ENCODE measurements at regions not wholly inside any gene's neighbourhood (a gene's known extent, or its start where the extent isn't known, plus 50 kb on each side); places are given as distances from the start of the nearest gene placed in this dataset.

DNA sequence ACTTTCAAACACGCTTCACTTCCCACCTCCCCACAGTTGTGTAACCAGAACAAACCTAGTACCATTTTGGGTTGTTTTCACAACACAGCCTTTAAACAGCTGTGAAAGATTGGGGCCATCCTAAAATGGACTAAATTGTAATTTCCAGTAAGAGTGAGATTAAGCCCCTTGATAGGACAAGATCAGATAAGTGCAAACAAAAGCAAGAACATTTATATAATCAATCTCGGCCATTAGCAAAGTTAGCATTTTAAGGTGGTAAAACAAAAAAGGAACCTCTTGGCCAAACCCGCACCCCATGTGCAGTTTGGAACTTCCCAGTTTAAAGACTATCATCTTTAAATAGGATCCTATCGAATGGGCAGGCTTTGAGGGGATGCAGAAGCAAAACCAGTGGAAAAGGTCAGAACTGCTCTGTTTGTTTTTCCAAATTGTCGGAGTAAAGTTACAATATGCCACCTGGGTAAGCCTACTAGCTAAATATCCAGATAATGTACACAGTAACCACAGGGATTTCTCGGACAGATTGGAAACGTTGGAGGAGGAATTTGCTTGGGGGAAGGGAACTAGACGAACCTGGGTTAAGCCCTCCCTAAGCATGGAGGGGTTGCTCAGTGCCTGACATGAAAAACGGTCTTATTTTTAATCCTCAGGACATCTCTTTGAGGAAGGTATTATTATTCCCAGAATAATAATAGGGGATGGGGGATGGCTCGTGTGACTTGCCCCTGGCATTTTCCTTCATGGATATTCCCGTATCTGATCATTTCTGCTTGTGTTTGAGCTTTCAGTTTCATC is 159.8 kb upstream of the SALL4 start:
- TF ChIP-seq CTCF (IDR thresholded peaks at IDR 0.05; ENCODE audit: control extremely low read depth in 1 of 3, insufficient read depth in 1 of 3, low read depth in 1 of 3, low read length in 3 of 3), result no peak
- no peak for TF ChIP-seq POLR2A (IDR thresholded peaks at IDR 0.05; ENCODE audit: control extremely low read depth in 1 of 2, low read depth in 2 of 2, low read length in 2 of 2)
- no peak for TF ChIP-seq BCL11A (IDR thresholded peaks at IDR 0.05; ENCODE audit: low read depth in 2 of 2, low read length in 2 of 2)
- TF ChIP-seq ATF2 (IDR thresholded peaks at IDR 0.05; ENCODE audit: low read length), result no peak
- TF ChIP-seq SP2 (IDR thresholded peaks at IDR 0.05; ENCODE audit: low read length), result no peak

Data from H1 (cell line).